BJ (cell line): ENCODE measurements at regions not wholly inside any gene's neighbourhood (a gene's known extent, or its start where the extent isn't known, plus 50 kb on each side); places are given as distances from the start of the nearest gene placed in this dataset.

Experiments
- CTCF ChIA-PET: fragments of 350-600 bp; formaldehyde crosslinking; extraction: SDS; loops from one replicate; lab custom pipeline; 2021; ENCODE audit warnings: antibody characterized with exemption, inconsistent platforms; lab: Yijun Ruan, JAX
- POLR2A ChIA-PET: fragments of 300-600 bp; sonication (Branson Sonifier 250); formaldehyde crosslinking; extraction: SDS; loops from one replicate; lab custom pipeline; 2021; ENCODE audit warnings: antibody characterized with exemption; lab: Charles Lee
- DNase-seq: peaks from one replicate; pipeline ENCODE4 v3.0.0-alpha.2; 2011; ENCODE audit warnings: low read depth
- H3K27me3 ChIP-seq: 2 replicates; pipeline ENCODE4 v1.6.0; 2011; ENCODE audit warnings: low read length; ENCODE audit not compliant: control insufficient read depth, insufficient read depth
- H3K36me3 ChIP-seq: 2 replicates; pipeline ENCODE4 v1.5.1; 2011; ENCODE audit warnings: low read length; ENCODE audit not compliant: control insufficient read depth, insufficient read depth
- H3K4me3 ChIP-seq: 2 replicates; pipeline ENCODE4 v1.5.1; 2011; ENCODE audit warnings: low read depth, mild to moderate bottlenecking, control low read depth, low read length
- CTCF ChIP-seq: IDR thresholded peaks from 2 replicates; pipeline ENCODE4 v1.5.1; 2011; ENCODE audit warnings: low read depth, mild to moderate bottlenecking, control low read depth, inconsistent platforms, low read length, moderate library complexity; ENCODE audit not compliant: insufficient read depth

GRCh38 chr3:192054881-192055280 lies 593.9 kb downstream of the PYDC2 start:
- no peaks in the 10 kb centered on the region for H3K27me3 ChIP-seq
- TF ChIP-seq CTCF = no peak
- H3K4me3 ChIP-seq = no peak overlapping the region
- ChIA-PET POLR2A (no interaction called here), CTCF (no interaction called here)
- no peak for DNase-seq
- no peaks in the 10 kb centered on the region for H3K36me3 ChIP-seq

GRCh38 chr3:192055946-192056345 lies 595.0 kb downstream of the PYDC2 start:
- ChIA-PET POLR2A (no interaction called here), CTCF (no interaction called here)
- H3K36me3 ChIP-seq = no peaks in the 10 kb centered on the region
- H3K27me3 ChIP-seq = no peaks in the 10 kb centered on the region
- DNase-seq = no peak
- no peak for TF ChIP-seq CTCF
- no peak overlapping the region for H3K4me3 ChIP-seq

- Histone ChIP-seq H3K4me3 (no peak overlapping the region), H3K36me3 (no peaks in the 10 kb centered on the region), H3K27me3 (no peaks in the 10 kb centered on the region)
- ChIA-PET CTCF (no interaction called here), POLR2A (no interaction called here)
- DNase-seq = no peak
- no peak for TF ChIP-seq CTCF
These were observed 596.3 kb downstream of the PYDC2 start for GRCh38 chr3:192057261-192057660.

- H3K36me3 ChIP-seq = no peaks in the 10 kb centered on the region
- ChIA-PET CTCF (no interaction called here), POLR2A (no interaction called here)
- no peak for DNase-seq
- no peaks in the 10 kb centered on the region for H3K27me3 ChIP-seq
- no peak overlapping the region for H3K4me3 ChIP-seq
- TF ChIP-seq CTCF = no peak
These were observed 599.3 kb downstream of the PYDC2 start for GRCh38 chr3:192060160-192060781.

GRCh38 chr3:192061426-192061825 lies 600.5 kb downstream of the PYDC2 start:
- Histone ChIP-seq H3K27me3 (no peaks in the 10 kb centered on the region), H3K36me3 (no peaks in the 10 kb centered on the region), H3K4me3 (no peak overlapping the region)
- ChIA-PET POLR2A (no interaction called here), CTCF (interaction anchor here (0.7 kb wide), 1 partner anchor 76 kb away, joined by 3 read pairs; no protein-coding TSS in a partner anchor)
- no peak for TF ChIP-seq CTCF
- no peak for DNase-seq
